ENCODE measurements at regions not wholly inside any gene's neighbourhood (a gene's known extent, or its start where the extent isn't known, plus 50 kb on each side); places are given as distances from the start of the nearest gene placed in this dataset.

- TF ChIP-seq ATF2 (IDR thresholded peaks at IDR 0.05; ENCODE audit: low read length) (no peak), BCL11A (IDR thresholded peaks at IDR 0.05; ENCODE audit: low read depth in 2 of 2, low read length in 2 of 2) (no peak), PHF8 (conservative IDR thresholded peaks at IDR 0.05; ENCODE audit: low read depth, low read length) (no peak), SAP30 (IDR thresholded peaks at IDR 0.05; ENCODE audit: insufficient read depth, insufficient replicate concordance, low read length) (no peak)
Observed at GRCh38 chr6:84441456-84441855, 214.0 kb upstream of the CEP162 start (continued).

All from H1 (cell line).